Suprapubic skin (tissue), 4 donors: ENCODE measurements at regions not wholly inside any gene's neighbourhood (a gene's known extent, or its start where the extent isn't known, plus 50 kb on each side); places are given as distances from the start of the nearest gene placed in this dataset.

Experiments
- DNase-seq, 2 donors: peaks; one replicate each; pipeline ENCODE4 v3.0.0-alpha.2; 2019; ENCODE audit warnings: low spot score in 2 of 2
- H3K27ac ChIP-seq: fragments of 200-600 bp; sonication (generic); one replicate; pipeline ENCODE4 v1.5.1; 2019
- H3K27me3 ChIP-seq: fragments of 200-600 bp; sonication (generic); one replicate; pipeline ENCODE4 v1.5.1; 2019
- H3K36me3 ChIP-seq: fragments of 200-600 bp; sonication (generic); one replicate; pipeline ENCODE4 v1.5.1; 2019
- H3K4me1 ChIP-seq: fragments of 200-600 bp; sonication (generic); one replicate; pipeline ENCODE4 v1.5.1; 2019
- H3K4me3 ChIP-seq: fragments of 200-600 bp; sonication (generic); one replicate; pipeline ENCODE4 v1.5.1; 2019; ENCODE audit warnings: mild to moderate bottlenecking
- H3K9me3 ChIP-seq: fragments of 200-600 bp; sonication (generic); one replicate; pipeline ENCODE4 v1.5.1; 2019
- EP300 ChIP-seq: sonication (generic); formaldehyde crosslinking; IDR thresholded peaks from one replicate; pipeline ENCODE4 v1.6.1; 2017; ENCODE audit warnings: antibody characterized with exemption
- POLR2A ChIP-seq, 2 donors: fragments of 450-650 bp; IDR thresholded peaks; one replicate each; pipeline ENCODE4 v1.6.1; 2017; ENCODE audit warnings: antibody characterized with exemption in 2 of 2, mild to moderate bottlenecking in 2 of 2, moderate library complexity in 2 of 2
- POLR2AphosphoS5 ChIP-seq, 3 donors: sonication (generic); formaldehyde crosslinking; IDR thresholded peaks; one replicate each; pipeline ENCODE4 v1.6.1; 2017; ENCODE audit warnings: antibody characterized with exemption in 3 of 3
- WGBS: methylation state at CpG from one replicate; pipeline ENCODE4 v1.1.5; 2018; 5-methylcytosine and 5-hydroxymethylcytosine counted together
- TF ChIP-seq, protein P1 (sequence below), 2 donors: fragments of 200-600 bp in 1 of 2; fragments of 450-650 bp in 1 of 2; sonication (generic) in 1 of 2; IDR thresholded peaks; one replicate each; pipeline ENCODE4 v1.5.1; 2016 to 2019; ENCODE audit warnings: antibody characterized with exemption in 2 of 2, mild to moderate bottlenecking in 1 of 2, moderate library complexity in 1 of 2

GRCh38 chr14:30088620-30089019 lies 161.0 kb upstream of the PRKD1 start:
- no peak overlapping the region for H3K4me3 ChIP-seq
- H3K9me3 ChIP-seq, result peaks cover 31% of the 10 kb centered on the region
- WGBS, result 76% methylated on average over 4 of the region's 4 CpGs
- no peaks in the 10 kb centered on the region for H3K27me3 ChIP-seq
- H3K36me3 ChIP-seq, result no peaks in the 10 kb centered on the region
- DNase-seq, result no peak
- no peaks in the 10 kb centered on the region for H3K4me1 ChIP-seq
- TF ChIP-seq, protein P1, sequence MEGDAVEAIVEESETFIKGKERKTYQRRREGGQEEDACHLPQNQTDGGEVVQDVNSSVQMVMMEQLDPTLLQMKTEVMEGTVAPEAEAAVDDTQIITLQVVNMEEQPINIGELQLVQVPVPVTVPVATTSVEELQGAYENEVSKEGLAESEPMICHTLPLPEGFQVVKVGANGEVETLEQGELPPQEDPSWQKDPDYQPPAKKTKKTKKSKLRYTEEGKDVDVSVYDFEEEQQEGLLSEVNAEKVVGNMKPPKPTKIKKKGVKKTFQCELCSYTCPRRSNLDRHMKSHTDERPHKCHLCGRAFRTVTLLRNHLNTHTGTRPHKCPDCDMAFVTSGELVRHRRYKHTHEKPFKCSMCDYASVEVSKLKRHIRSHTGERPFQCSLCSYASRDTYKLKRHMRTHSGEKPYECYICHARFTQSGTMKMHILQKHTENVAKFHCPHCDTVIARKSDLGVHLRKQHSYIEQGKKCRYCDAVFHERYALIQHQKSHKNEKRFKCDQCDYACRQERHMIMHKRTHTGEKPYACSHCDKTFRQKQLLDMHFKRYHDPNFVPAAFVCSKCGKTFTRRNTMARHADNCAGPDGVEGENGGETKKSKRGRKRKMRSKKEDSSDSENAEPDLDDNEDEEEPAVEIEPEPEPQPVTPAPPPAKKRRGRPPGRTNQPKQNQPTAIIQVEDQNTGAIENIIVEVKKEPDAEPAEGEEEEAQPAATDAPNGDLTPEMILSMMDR (IDR thresholded peaks at IDR 0.05), result no peak
- TF ChIP-seq POLR2A (IDR thresholded peaks at IDR 0.05) (no peak), EP300 (no peak), POLR2AphosphoS5 (IDR thresholded peaks at IDR 0.05) (no peak)
- H3K27ac ChIP-seq, result no peak overlapping the region

DNA sequence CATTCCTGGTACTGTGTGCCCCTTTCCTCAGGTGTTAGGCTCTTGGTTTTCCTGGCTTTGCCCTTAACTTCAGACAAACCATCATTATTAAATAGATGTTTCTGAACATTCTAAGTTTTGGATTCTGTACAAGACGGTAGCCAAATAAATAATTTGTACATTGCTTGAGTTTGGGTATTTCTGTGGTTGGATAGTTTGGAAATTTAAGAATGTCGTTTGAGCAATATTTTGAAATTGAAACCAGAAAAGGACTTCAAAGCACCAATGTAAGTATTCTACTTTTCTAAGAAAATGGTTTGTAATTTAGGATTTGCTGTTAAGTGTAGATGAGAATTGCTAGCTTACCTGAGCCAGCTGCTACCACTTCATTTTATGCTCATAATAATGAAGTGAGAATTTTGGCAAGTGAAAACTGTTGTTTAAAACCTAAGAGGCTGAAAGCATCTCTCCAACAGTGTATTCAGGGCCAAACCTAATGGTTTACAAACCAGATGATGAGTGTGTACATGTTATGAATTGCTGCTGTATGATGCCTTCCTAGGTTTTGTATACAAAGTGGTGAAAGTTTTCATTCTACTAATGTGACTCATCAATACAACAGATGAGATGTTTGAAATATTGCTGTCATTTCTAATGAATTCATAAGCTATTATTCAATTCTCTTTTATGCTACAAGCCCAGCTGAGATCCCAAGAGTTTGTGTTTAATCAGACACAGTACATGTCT lies 181.5 kb upstream of the PRKD1 start:
- Histone ChIP-seq H3K4me1 (no peaks in the 10 kb centered on the region), H3K9me3 (no peaks in the 10 kb centered on the region), H3K27ac (no peak overlapping the region), H3K27me3 (no peaks in the 10 kb centered on the region), H3K4me3 (no peak overlapping the region), H3K36me3 (no peaks in the 10 kb centered on the region)
- DNase-seq, result no peak
- WGBS, result 75% methylated on average over 2 of the region's 2 CpGs
- TF ChIP-seq, protein P1 (IDR thresholded peaks at IDR 0.05), result no peak
- no peak for TF ChIP-seq EP300
- TF ChIP-seq POLR2A (IDR thresholded peaks at IDR 0.05), result no peak
- TF ChIP-seq POLR2AphosphoS5 (IDR thresholded peaks at IDR 0.05), result no peak

GRCh38 chr14:30114051-30114450 lies 186.4 kb upstream of the PRKD1 start:
- Histone ChIP-seq H3K9me3 (no peaks in the 10 kb centered on the region), H3K27ac (no peak overlapping the region), H3K27me3 (no peaks in the 10 kb centered on the region), H3K4me3 (no peak overlapping the region), H3K4me1 (no peaks in the 10 kb centered on the region), H3K36me3 (no peaks in the 10 kb centered on the region)
- DNase-seq, result no peak
- TF ChIP-seq, protein P1 (IDR thresholded peaks at IDR 0.05), result no peak
- TF ChIP-seq POLR2AphosphoS5 (IDR thresholded peaks at IDR 0.05) (no peak), EP300 (no peak), POLR2A (IDR thresholded peaks at IDR 0.05) (no peak)

GRCh38 chr14:30115756-30116155 lies 188.1 kb upstream of the PRKD1 start:
- H3K27me3 ChIP-seq, result no peaks in the 10 kb centered on the region
- DNase-seq, result no peak
- no peak for TF ChIP-seq POLR2AphosphoS5 (IDR thresholded peaks at IDR 0.05)
- TF ChIP-seq, protein P1 (IDR thresholded peaks at IDR 0.05), result no peak
- TF ChIP-seq EP300, result no peak
- no peak for TF ChIP-seq POLR2A (IDR thresholded peaks at IDR 0.05)
- no peaks in the 10 kb centered on the region for H3K4me1 ChIP-seq
- 56% methylated on average over 2 of the region's 2 CpGs for WGBS
- H3K9me3 ChIP-seq, result no peaks in the 10 kb centered on the region
- H3K4me3 ChIP-seq, result no peak overlapping the region
- no peaks in the 10 kb centered on the region for H3K36me3 ChIP-seq
- no peak overlapping the region for H3K27ac ChIP-seq

- no peak for DNase-seq
Observed at GRCh38 chr14:30118992-30119640, 191.5 kb upstream of the PRKD1 start.

More at GRCh38 chr14:30118992-30119640, 191.5 kb upstream of the PRKD1 start:
- Histone ChIP-seq H3K4me1 (no peaks in the 10 kb centered on the region), H3K9me3 (no peaks in the 10 kb centered on the region), H3K27ac (no peak overlapping the region), H3K27me3 (no peaks in the 10 kb centered on the region), H3K4me3 (no peak overlapping the region), H3K36me3 (no peaks in the 10 kb centered on the region)
- WGBS, result 79% methylated on average over 2 of the region's 2 CpGs
- no peak for TF ChIP-seq EP300
- no peak for TF ChIP-seq POLR2AphosphoS5 (IDR thresholded peaks at IDR 0.05)
- TF ChIP-seq POLR2A (IDR thresholded peaks at IDR 0.05), result no peak
- TF ChIP-seq, protein P1 (IDR thresholded peaks at IDR 0.05), result no peak
